Fibroblast of peridontal ligament (primary cell): ENCODE measurements at regions not wholly inside any gene's neighbourhood (a gene's known extent, or its start where the extent isn't known, plus 50 kb on each side); places are given as distances from the start of the nearest gene placed in this dataset.
A peak's percentile ranks its signal among the peaks of the same experiment; 100 is the strongest.

Experiments
- DNase-seq: peaks from one replicate; pipeline ENCODE4 v3.0.0-alpha.2; 2010; ENCODE audit errors: extremely low read depth

GRCh38 chr18:56316727-56317126 lies 321.7 kb downstream of the TXNL1 start:
- no peak for DNase-seq

- peak; percentile 54 for DNase-seq
Measured at GRCh38 chr18:56315363-56315762, 323.0 kb downstream of the TXNL1 start.

- DNase-seq: peak; percentile 58
Measured at GRCh38 chr18:56314396-56314795, 324.0 kb downstream of the TXNL1 start.

GRCh38 chr18:56312551-56313335 lies 325.6 kb downstream of the TXNL1 start:
- DNase-seq: no peak

- no peak for DNase-seq
Measured at GRCh38 chr18:56309104-56309503, 329.3 kb downstream of the TXNL1 start.

- DNase-seq: no peak
Measured at GRCh38 chr18:56307354-56308170, 330.8 kb downstream of the TXNL1 start.

GRCh38 chr18:56306797-56307196 lies 331.6 kb downstream of the TXNL1 start:
- no peak for DNase-seq

GRCh38 chr18:56305583-56305982 lies 332.8 kb downstream of the TXNL1 start:
- peak; percentile 56 for DNase-seq

- DNase-seq: no peak
Measured at GRCh38 chr18:56302156-56302555, 336.2 kb downstream of the TXNL1 start.

- no peak for DNase-seq
Measured at GRCh38 chr18:56299740-56300139, 338.7 kb downstream of the TXNL1 start.

GRCh38 chr18:56298935-56299334 lies 339.5 kb downstream of the TXNL1 start:
- DNase-seq: peak; percentile 58

GRCh38 chr18:56296381-56296780 lies 342.0 kb downstream of the TXNL1 start:
- DNase-seq: no peak

GRCh38 chr18:56294484-56295183 lies 343.8 kb downstream of the TXNL1 start:
- DNase-seq: no peak

GRCh38 chr18:56291294-56291693 lies 347.1 kb downstream of the TXNL1 start:
- DNase-seq: no peak

- no peak for DNase-seq
Measured at GRCh38 chr18:56289381-56289780, 349.0 kb downstream of the TXNL1 start.

GRCh38 chr18:56286775-56287325 lies 351.5 kb downstream of the TXNL1 start:
- peak; percentile 73 for DNase-seq

- peak; percentile 54 for DNase-seq
Measured at GRCh38 chr18:56285387-56286065, 352.9 kb downstream of the TXNL1 start.

- peak; percentile 51 for DNase-seq
Measured at GRCh38 chr18:56284319-56284718, 354.1 kb downstream of the TXNL1 start.

- peak; percentile 64 for DNase-seq
Measured at GRCh38 chr18:56283316-56283715, 355.1 kb downstream of the TXNL1 start.

- no peak for DNase-seq
Measured at GRCh38 chr18:56282234-56283104, 355.9 kb downstream of the TXNL1 start.
